Mesendoderm (in vitro differentiated cells): ENCODE measurements at regions not wholly inside any gene's neighbourhood (a gene's known extent, or its start where the extent isn't known, plus 50 kb on each side); places are given as distances from the start of the nearest gene placed in this dataset.
A peak's percentile ranks its signal among the peaks of the same experiment; 100 is the strongest.
"Not testable (repeated sequence)": the region's sequence is repeated elsewhere in the genome, so short reads cannot be mapped to it uniquely, and the experiment has no call there.

Experiments used
- DNase-seq: peaks from one replicate; pipeline ENCODE4 v3.0.0; 2013
- H2AK5ac ChIP-seq: 2 replicates; pipeline ENCODE4 v1.6.1; 2013; ENCODE audit warnings: low read length, inconsistent platforms
- H2BK120ac ChIP-seq: 2 replicates; pipeline ENCODE4 v1.6.1; 2013; ENCODE audit warnings: low read depth, mild to moderate bottlenecking, low read length, moderate library complexity, mixed read lengths
- H2BK15ac ChIP-seq: replicated peaks from 2 replicates; pipeline ENCODE4 v1.6.1; 2013; ENCODE audit warnings: low read depth, mild to moderate bottlenecking, moderate library complexity
- H2BK5ac ChIP-seq: 2 replicates; pipeline ENCODE4 v1.6.1; 2013; ENCODE audit warnings: low read length, inconsistent platforms
- H3K18ac ChIP-seq: 2 replicates; pipeline ENCODE4 v1.6.1; 2013; ENCODE audit warnings: mild to moderate bottlenecking, low read length, mixed read lengths
- H3K23ac ChIP-seq: one replicate; pipeline ENCODE4 v1.6.1; 2013; ENCODE audit warnings: low read length
- H3K27ac ChIP-seq: 2 replicates; pipeline ENCODE4 v1.5.1; 2013; ENCODE audit warnings: low read depth, mild to moderate bottlenecking, inconsistent platforms, low read length, moderate library complexity
- H3K27me3 ChIP-seq: 2 replicates; pipeline ENCODE4 v1.6.1; 2013; ENCODE audit warnings: low read length, control low read depth, mild to moderate bottlenecking, inconsistent platforms; ENCODE audit not compliant: insufficient read depth, poor library complexity
- H3K36me3 ChIP-seq: 2 replicates; pipeline ENCODE4 v1.6.1; 2013; ENCODE audit warnings: low read length, inconsistent platforms; ENCODE audit not compliant: control insufficient read depth, insufficient read depth
- H3K4ac ChIP-seq: one replicate; pipeline ENCODE4 v1.6.1; 2013; ENCODE audit warnings: low read depth, mild to moderate bottlenecking, low read length, moderate library complexity
- H3K4me1 ChIP-seq: 2 replicates; pipeline ENCODE4 v1.6.1; 2013; ENCODE audit warnings: low read depth, low read length, inconsistent platforms; ENCODE audit not compliant: control insufficient read depth
- H3K4me2 ChIP-seq: 2 replicates; pipeline ENCODE4 v1.6.1; 2013; ENCODE audit warnings: low read length
- H3K4me3 ChIP-seq: 2 replicates; pipeline ENCODE4 v1.5.1; 2013; ENCODE audit warnings: mild to moderate bottlenecking, low read length
- H3K56ac ChIP-seq: one replicate; pipeline ENCODE4 v1.6.1; 2013; ENCODE audit warnings: low read length
- H3K79me1 ChIP-seq: 2 replicates; pipeline ENCODE4 v1.6.1; 2013; ENCODE audit warnings: low read length, inconsistent platforms
- H3K79me2 ChIP-seq: 2 replicates; pipeline ENCODE4 v1.6.1; 2013; ENCODE audit warnings: mild to moderate bottlenecking, low read length; ENCODE audit not compliant: control insufficient read depth, insufficient read depth
- H3K9ac ChIP-seq: 2 replicates; pipeline ENCODE4 v1.6.1; 2013; ENCODE audit warnings: low read length, inconsistent platforms
- H4K5ac ChIP-seq: one replicate; pipeline ENCODE4 v1.6.1; 2013; ENCODE audit warnings: low read length
- H4K8ac ChIP-seq: one replicate; pipeline ENCODE4 v1.6.1; 2013; ENCODE audit warnings: low read depth, mild to moderate bottlenecking, control low read depth, low read length, moderate library complexity
- WGBS: extraction: QIAGEN DNeasy Blood & Tissue Kit; methylation state at CpG from one replicate; pipeline ENCODE4 v1.1.7; 2013; ENCODE audit warnings: low lambda C conversion rate, missing lambda C conversion rate; ENCODE audit not compliant: insufficient coverage; ENCODE audit errors: extremely low coverage; 5-methylcytosine and 5-hydroxymethylcytosine counted together

DNA sequence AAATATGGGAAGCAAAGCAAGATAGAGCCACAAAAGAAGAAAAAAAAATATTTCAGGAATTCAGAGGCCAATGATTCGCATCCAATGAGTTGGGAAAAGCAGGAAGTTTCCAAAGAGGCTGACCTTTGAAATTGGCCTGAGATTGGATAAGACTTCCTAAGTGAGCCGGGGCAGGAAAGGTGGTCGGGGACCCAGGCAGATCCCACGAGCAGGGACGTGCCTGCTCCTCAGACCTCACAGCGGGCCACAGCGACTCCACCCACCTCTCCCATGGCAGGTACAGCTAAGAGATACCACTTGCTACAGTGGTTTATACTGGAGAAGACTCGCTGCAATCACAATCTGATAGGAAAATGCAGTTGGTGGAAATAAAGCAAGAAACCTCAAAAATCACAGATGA lies 102.8 kb upstream of the SALL3 start:
- H3K27ac ChIP-seq = no peak overlapping the region
- peak; percentile 12 for DNase-seq
- H4K8ac ChIP-seq = no peak overlapping the region
- no peaks in the 10 kb centered on the region for H3K36me3 ChIP-seq
- H2BK5ac ChIP-seq = no peak overlapping the region
- H3K79me2 ChIP-seq = no peaks in the 10 kb centered on the region
- no peak overlapping the region for H2BK120ac ChIP-seq
- H3K79me1 ChIP-seq = no peaks in the 10 kb centered on the region
- no peak overlapping the region for H2BK15ac ChIP-seq
- no peak overlapping the region for H4K5ac ChIP-seq
- WGBS = no CpG with 5 or more reads among the region's 8 CpGs
- no peak overlapping the region for H3K4ac ChIP-seq
- H3K4me1 ChIP-seq = no peaks in the 10 kb centered on the region
- H3K9ac ChIP-seq = no peak overlapping the region
- H3K4me3 ChIP-seq = no peak overlapping the region
- H2AK5ac ChIP-seq = no peak overlapping the region
- no peaks in the 10 kb centered on the region for H3K27me3 ChIP-seq
- H3K23ac ChIP-seq = no peak overlapping the region
- H3K4me2 ChIP-seq = no peak overlapping the region
- H3K56ac ChIP-seq = no peak overlapping the region
- no peak overlapping the region for H3K18ac ChIP-seq

- Histone ChIP-seq H4K8ac (no peak overlapping the region), H3K27me3 (no peaks in the 10 kb centered on the region), H2BK15ac (no peak overlapping the region), H2BK5ac (no peak overlapping the region), H3K4ac (no peak overlapping the region), H3K36me3 (no peaks in the 10 kb centered on the region), H3K4me1 (no peaks in the 10 kb centered on the region), H3K79me2 (no peaks in the 10 kb centered on the region), H3K18ac (no peak overlapping the region), H2BK120ac (no peak overlapping the region), H3K79me1 (no peaks in the 10 kb centered on the region), H3K9ac (no peak overlapping the region), H3K4me2 (no peak overlapping the region), H3K56ac (no peak overlapping the region), H2AK5ac (no peak overlapping the region), H4K5ac (no peak overlapping the region), H3K27ac (no peak overlapping the region), H3K4me3 (no peak overlapping the region), H3K23ac (no peak overlapping the region)
- WGBS = no CpG with 5 or more reads among the region's 15 CpGs
- DNase-seq = no peak
These were observed 101.3 kb upstream of the SALL3 start for GRCh38 chr18:78878335-78878734.

DNA sequence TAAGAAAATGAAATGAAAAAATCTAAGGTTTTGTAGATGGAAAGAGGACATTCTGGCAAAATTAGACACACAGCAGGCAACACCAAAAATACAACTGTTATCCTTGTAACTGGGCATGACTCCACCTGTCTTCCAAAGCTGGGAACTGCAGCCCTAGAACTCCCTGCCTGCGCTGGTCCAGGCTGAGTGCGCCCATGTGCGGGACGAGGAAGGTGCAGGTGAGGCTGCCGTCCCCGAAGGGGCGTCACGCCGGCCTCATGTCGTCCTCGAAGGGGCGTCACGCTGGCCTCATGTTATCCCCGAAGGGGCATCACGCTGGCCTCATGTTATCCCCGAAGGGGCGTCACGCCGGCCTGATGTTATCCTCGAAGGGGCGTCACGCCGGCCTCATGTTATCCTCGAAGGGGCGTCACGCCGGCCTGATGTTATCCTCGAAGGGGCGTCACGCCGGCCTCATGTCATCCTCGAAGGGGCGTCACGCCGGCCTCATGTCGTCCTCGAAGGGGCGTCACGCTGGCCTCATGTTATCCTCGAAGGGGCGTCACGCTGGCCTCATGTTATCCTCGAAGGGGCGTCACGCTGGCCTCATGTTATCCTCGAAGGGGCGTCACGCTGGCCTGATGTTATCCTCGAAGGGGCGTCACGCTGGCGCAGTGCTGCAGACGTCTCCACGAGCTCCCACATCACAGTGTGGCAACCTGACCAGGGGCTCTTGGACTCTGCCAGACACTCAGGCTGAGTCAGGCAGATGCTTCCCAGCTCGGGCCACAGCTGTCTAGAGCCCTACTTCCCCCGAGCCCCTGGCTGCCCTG lies 100.3 kb upstream of the SALL3 start:
- H3K27me3 ChIP-seq, H3K4me1 ChIP-seq, H2BK5ac ChIP-seq, H3K23ac ChIP-seq, H3K56ac ChIP-seq, H2AK5ac ChIP-seq, H3K9ac ChIP-seq, H4K8ac ChIP-seq, H3K79me1 ChIP-seq, H3K4me3 ChIP-seq, H3K36me3 ChIP-seq, H2BK120ac ChIP-seq, H4K5ac ChIP-seq, H2BK15ac ChIP-seq, H3K18ac ChIP-seq, H3K79me2 ChIP-seq, H3K4me2 ChIP-seq, H3K27ac ChIP-seq, H3K4ac ChIP-seq: not testable (repeated sequence)
- WGBS = no CpG with 5 or more reads among the region's 56 CpGs
- peak; percentile 36 for DNase-seq

DNA sequence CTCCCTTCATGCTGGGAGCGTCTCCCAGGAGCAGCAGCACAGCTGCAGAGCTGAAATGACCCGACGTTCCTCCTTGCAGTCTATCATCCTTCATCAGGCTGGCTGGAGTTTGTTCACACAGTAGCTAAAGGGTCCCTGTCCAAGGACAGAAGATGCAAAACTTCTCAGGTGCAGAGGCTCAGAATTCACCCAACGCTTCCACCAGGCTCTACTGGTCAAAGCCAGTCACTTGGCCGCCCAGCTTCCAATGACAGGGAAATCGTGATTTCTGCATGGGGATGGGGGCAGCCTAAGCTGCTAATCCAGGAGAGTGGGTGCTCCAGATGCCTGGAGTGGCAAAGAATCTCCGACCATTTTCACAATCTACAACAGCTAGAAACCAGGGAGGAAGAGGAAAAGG lies 97.0 kb upstream of the SALL3 start:
- Histone ChIP-seq H4K8ac (no peak overlapping the region), H3K4me1 (no peaks in the 10 kb centered on the region), H2BK120ac (no peak overlapping the region), H3K56ac (no peak overlapping the region), H3K79me1 (no peaks in the 10 kb centered on the region), H3K23ac (no peak overlapping the region), H4K5ac (no peak overlapping the region), H3K4me3 (no peak overlapping the region), H2BK15ac (no peak overlapping the region), H3K36me3 (no peaks in the 10 kb centered on the region), H3K18ac (no peak overlapping the region), H2BK5ac (no peak overlapping the region), H3K27ac (no peak overlapping the region), H2AK5ac (no peak overlapping the region), H3K4ac (no peak overlapping the region), H3K9ac (no peak overlapping the region), H3K79me2 (no peaks in the 10 kb centered on the region), H3K4me2 (no peak overlapping the region), H3K27me3 (no peaks in the 10 kb centered on the region)
- no CpG with 5 or more reads among the region's 7 CpGs for WGBS
- DNase-seq = no peak

- H3K36me3 ChIP-seq = no peaks in the 10 kb centered on the region
- no CpG with 5 or more reads among the region's 4 CpGs for WGBS
These were observed 96.1 kb upstream of the SALL3 start for GRCh38 chr18:78883501-78883900.

GRCh38 chr18:78884502-78884901 lies 95.1 kb upstream of the SALL3 start:
- DNase-seq = peak; percentile 74
- Histone ChIP-seq H3K56ac (no peak overlapping the region), H3K27me3 (no peaks in the 10 kb centered on the region), H3K4me1 (no peaks in the 10 kb centered on the region), H3K27ac (no peak overlapping the region), H3K9ac (no peak overlapping the region), H4K8ac (no peak overlapping the region), H3K79me2 (no peaks in the 10 kb centered on the region), H3K4me3 (no peak overlapping the region), H2BK15ac (no peak overlapping the region), H3K18ac (no peak overlapping the region), H2AK5ac (no peak overlapping the region), H4K5ac (no peak overlapping the region), H3K36me3 (no peaks in the 10 kb centered on the region), H2BK120ac (no peak overlapping the region), H2BK5ac (no peak overlapping the region), H3K4me2 (no peak overlapping the region), H3K23ac (no peak overlapping the region), H3K4ac (no peak overlapping the region), H3K79me1 (no peaks in the 10 kb centered on the region)
- WGBS = no CpG with 5 or more reads among the region's 1 CpG

More at GRCh38 chr18:78883501-78883900, 96.1 kb upstream of the SALL3 start:
- Histone ChIP-seq H2BK120ac (no peak overlapping the region), H2BK5ac (no peak overlapping the region), H3K4me3 (no peak overlapping the region), H3K18ac (no peak overlapping the region), H4K5ac (no peak overlapping the region), H3K4me1 (no peaks in the 10 kb centered on the region), H3K4ac (no peak overlapping the region), H3K27me3 (no peaks in the 10 kb centered on the region), H3K56ac (no peak overlapping the region), H4K8ac (no peak overlapping the region), H3K9ac (no peak overlapping the region), H3K27ac (no peak overlapping the region), H3K23ac (no peak overlapping the region), H3K79me1 (no peaks in the 10 kb centered on the region), H3K4me2 (no peak overlapping the region), H3K79me2 (no peaks in the 10 kb centered on the region), H2BK15ac (no peak overlapping the region), H2AK5ac (no peak overlapping the region)
- DNase-seq = no peak
